ENCODE measurements at regions not wholly inside any gene's neighbourhood (a gene's known extent, or its start where the extent isn't known, plus 50 kb on each side); places are given as distances from the start of the nearest gene placed in this dataset.

DNA sequence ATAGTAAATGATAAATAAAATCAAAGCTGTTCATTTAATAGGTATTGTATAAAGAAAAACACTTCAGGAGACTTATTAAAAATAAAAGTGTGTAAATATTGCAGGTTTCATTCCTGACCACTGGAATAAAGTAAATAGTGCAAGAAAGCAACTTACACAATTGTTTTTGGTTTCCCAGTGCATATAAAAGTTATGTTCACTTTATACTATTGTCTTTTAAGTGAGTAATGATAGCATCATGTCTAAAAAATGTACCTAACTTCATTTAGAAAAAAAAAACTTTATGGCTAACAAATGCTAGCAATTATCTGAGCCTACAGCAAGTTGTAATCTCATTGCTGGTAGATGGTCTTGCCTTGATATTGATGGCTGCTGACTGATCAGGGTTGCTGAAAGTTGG lies 726.6 kb upstream of the POU3F2 start:
- Histone ChIP-seq H3K9me3 (peaks cover 0 to 3% (median under 1%) of the 10 kb centered on the region in 4 donors), H3K4me3 (no peak overlapping the region), H3K4me1 (no peaks in the 10 kb centered on the region), H3K36me3 (no peaks in the 10 kb centered on the region), H3K27me3 (no peaks in the 10 kb centered on the region), H3K27ac (no peak overlapping the region)
- intact Hi-C loops (cut with DNase I): no loop called here
- TF ChIP-seq EP300 (IDR thresholded peaks at IDR 0.05): no peak
- TF ChIP-seq, protein P1, sequence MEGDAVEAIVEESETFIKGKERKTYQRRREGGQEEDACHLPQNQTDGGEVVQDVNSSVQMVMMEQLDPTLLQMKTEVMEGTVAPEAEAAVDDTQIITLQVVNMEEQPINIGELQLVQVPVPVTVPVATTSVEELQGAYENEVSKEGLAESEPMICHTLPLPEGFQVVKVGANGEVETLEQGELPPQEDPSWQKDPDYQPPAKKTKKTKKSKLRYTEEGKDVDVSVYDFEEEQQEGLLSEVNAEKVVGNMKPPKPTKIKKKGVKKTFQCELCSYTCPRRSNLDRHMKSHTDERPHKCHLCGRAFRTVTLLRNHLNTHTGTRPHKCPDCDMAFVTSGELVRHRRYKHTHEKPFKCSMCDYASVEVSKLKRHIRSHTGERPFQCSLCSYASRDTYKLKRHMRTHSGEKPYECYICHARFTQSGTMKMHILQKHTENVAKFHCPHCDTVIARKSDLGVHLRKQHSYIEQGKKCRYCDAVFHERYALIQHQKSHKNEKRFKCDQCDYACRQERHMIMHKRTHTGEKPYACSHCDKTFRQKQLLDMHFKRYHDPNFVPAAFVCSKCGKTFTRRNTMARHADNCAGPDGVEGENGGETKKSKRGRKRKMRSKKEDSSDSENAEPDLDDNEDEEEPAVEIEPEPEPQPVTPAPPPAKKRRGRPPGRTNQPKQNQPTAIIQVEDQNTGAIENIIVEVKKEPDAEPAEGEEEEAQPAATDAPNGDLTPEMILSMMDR (IDR thresholded peaks at IDR 0.05): no peak
- TF ChIP-seq POLR2A (IDR thresholded peaks at IDR 0.05): no peak
- no peak for TF ChIP-seq POLR2AphosphoS5 (IDR thresholded peaks at IDR 0.05)
- no peak for DNase-seq

DNA sequence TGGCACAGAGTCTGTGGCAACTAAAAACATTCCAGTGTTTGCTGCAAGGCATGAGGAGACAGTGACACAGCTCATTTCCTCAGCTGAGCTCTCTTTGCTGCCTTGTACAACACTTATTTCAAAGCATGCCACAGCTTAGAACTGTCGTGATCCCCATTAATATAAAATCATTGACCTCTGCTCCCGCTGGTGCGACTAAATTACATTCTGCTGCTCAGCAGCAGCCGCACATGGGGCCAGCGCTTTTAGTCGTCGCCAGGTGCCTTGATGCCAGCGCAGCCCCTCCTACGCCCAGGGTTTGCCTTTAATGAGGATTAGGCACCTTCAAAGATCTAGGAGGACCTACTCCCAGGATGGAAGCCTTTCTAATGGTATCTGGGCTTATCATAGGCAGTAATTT lies 717.9 kb upstream of the POU3F2 start:
- WGBS, 2 donors: 83 to 85% methylated on average over 9 of the region's 9 CpGs
- TF ChIP-seq EP300 (IDR thresholded peaks at IDR 0.05): no peak
- TF ChIP-seq, protein P1 (IDR thresholded peaks at IDR 0.05): no peak
- no peak for TF ChIP-seq POLR2A (IDR thresholded peaks at IDR 0.05)
- no peak for TF ChIP-seq POLR2AphosphoS5 (IDR thresholded peaks at IDR 0.05)

DNA sequence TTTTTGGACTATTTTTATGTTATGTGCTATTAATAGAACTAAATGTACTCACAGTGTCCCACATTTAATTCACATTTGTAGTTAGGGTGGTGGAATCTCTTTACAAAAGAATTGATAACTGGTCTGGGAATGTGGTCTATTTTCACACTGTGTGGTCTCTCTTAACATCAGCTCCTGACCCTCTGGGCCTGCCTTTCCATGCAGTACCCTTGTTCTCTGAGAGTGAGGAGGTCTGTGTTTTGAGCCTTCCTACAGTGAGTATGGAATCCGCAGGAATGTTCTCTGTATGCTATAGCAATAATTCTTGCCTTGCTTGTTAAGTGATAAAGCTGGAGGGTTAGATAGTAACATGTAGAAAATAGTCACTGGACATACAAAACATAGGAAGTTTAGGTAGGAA lies 717.3 kb upstream of the POU3F2 start:
- TF ChIP-seq EP300 (IDR thresholded peaks at IDR 0.05) (no peak), POLR2A (IDR thresholded peaks at IDR 0.05) (no peak), POLR2AphosphoS5 (IDR thresholded peaks at IDR 0.05) (no peak)
- H3K36me3 ChIP-seq: no peaks in the 10 kb centered on the region
- no peak for DNase-seq
- no peaks in the 10 kb centered on the region for H3K9me3 ChIP-seq
- intact Hi-C loops (cut with DNase I): no loop called here
- H3K27me3 ChIP-seq: no peaks in the 10 kb centered on the region
- 0 to 39% methylated on average over 1 of the region's 1 CpG for WGBS, 2 donors
- no peaks in the 10 kb centered on the region for H3K4me1 ChIP-seq
- H3K4me3 ChIP-seq: no peak overlapping the region
- no peak overlapping the region for H3K27ac ChIP-seq

More for the DNA sequence above, 717.9 kb upstream of the POU3F2 start:
- Histone ChIP-seq H3K27ac (no peak overlapping the region), H3K36me3 (no peaks in the 10 kb centered on the region), H3K9me3 (no peaks in the 10 kb centered on the region), H3K4me1 (no peaks in the 10 kb centered on the region), H3K27me3 (no peaks in the 10 kb centered on the region), H3K4me3 (no peak overlapping the region)
- intact Hi-C loops (cut with DNase I): no loop called here
- no peak for DNase-seq

DNA sequence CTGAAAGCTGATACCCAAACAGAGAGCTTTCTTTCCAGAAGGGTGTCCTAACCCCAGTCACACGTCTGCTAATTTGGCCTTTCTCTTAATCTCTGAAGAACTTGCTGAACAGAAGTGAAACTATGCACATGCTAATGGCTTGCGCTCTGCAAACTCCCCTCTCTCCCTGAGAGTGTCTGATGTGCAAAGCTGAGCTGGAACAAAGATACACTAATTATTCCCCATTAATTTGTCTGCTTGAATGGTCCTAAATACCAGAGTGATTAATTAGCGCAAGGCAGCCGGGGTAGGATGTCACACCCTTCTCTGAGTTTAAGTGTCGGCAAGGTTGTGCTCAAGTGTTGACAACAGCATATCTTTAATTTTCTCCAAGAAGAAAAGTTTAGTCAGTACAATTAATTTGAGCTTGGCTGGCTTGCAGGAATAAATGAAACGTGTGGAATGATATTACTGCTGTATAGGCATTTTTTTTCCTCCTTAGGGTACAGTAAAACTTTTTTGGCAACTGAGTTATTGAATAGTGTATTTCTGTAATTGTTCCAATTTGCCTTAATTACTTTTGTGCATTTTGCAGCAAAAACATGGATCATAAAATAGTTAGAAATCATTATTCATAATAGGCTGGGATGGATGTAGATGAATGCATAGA lies 715.9 kb upstream of the POU3F2 start:
- WGBS, 2 donors: 54 to 58% methylated on average over 6 of the region's 6 CpGs
- Histone ChIP-seq H3K27me3 (no peaks in the 10 kb centered on the region), H3K9me3 (no peaks in the 10 kb centered on the region), H3K36me3 (no peaks in the 10 kb centered on the region), H3K27ac (no peak overlapping the region), H3K4me3 (no peak overlapping the region), H3K4me1 (no peaks in the 10 kb centered on the region)
- intact Hi-C loops (cut with DNase I): no loop called here
- TF ChIP-seq EP300 (IDR thresholded peaks at IDR 0.05): no peak
- no peak for TF ChIP-seq POLR2AphosphoS5 (IDR thresholded peaks at IDR 0.05)
- no peak for DNase-seq

DNA sequence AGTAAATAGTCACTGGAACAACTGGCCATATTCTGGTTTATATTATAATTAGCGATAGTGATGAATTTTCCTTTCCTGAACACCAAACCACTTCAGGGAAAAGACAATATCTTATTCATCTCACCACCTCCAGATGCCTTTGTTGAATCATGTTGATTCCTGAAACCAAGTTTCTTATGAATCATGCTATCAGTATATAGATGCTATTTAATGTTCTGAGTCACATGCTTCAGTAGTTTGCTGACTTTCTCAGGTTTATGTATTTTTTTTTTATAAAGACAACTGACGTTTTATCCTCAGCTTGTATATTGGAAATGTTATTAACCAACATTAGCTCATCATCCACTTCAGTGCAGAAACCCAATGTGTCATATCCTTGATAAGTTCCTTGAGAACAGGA lies 710.2 kb upstream of the POU3F2 start:
- TF ChIP-seq POLR2AphosphoS5 (IDR thresholded peaks at IDR 0.05) (no peak), POLR2A (IDR thresholded peaks at IDR 0.05) (no peak), EP300 (IDR thresholded peaks at IDR 0.05) (no peak)
- TF ChIP-seq, protein P1 (IDR thresholded peaks at IDR 0.05): no peak
- intact Hi-C loops (cut with DNase I): no loop called here
- no peaks in the 10 kb centered on the region for H3K9me3 ChIP-seq
- 63 to 74% methylated on average over 2 of the region's 2 CpGs for WGBS, 2 donors
- H3K27me3 ChIP-seq: no peaks in the 10 kb centered on the region
- H3K36me3 ChIP-seq: no peaks in the 10 kb centered on the region
- no peak overlapping the region for H3K27ac ChIP-seq
- no peak overlapping the region for H3K4me3 ChIP-seq
- H3K4me1 ChIP-seq: no peaks in the 10 kb centered on the region
- DNase-seq: no peak

Measured in sigmoid colon (tissue), 6 donors.